Smooth muscle cell (in vitro differentiated cells): ENCODE measurements at regions not wholly inside any gene's neighbourhood (a gene's known extent, or its start where the extent isn't known, plus 50 kb on each side); places are given as distances from the start of the nearest gene placed in this dataset.

ENCODE experiments used
- DNase-seq: peaks from one replicate; lab custom pipeline; 2025; ENCODE audit not compliant: unreplicated experiment; lab: John Stamatoyannopoulos, UW
- H2AFZ ChIP-seq: fragments of 200-600 bp; sonication (generic); 2 replicates; pipeline ENCODE4 v1.6.0; 2016; ENCODE audit warnings: antibody characterized with exemption, low read depth, mild to moderate bottlenecking
- H3F3A ChIP-seq: fragments of 200-600 bp; sonication (generic); 2 replicates; pipeline ENCODE4 v1.6.0; 2017; ENCODE audit warnings: antibody characterized with exemption, low read depth
- H3K27ac ChIP-seq: fragments of 200-600 bp; sonication (generic); 2 replicates; pipeline ENCODE4 v1.5.1; 2016; ENCODE audit warnings: low read depth, mild to moderate bottlenecking
- H3K27me3 ChIP-seq: fragments of 200-600 bp; sonication (generic); 2 replicates; pipeline ENCODE4 v1.6.1; 2016; ENCODE audit warnings: low read depth, mild to moderate bottlenecking
- H3K36me3 ChIP-seq: fragments of 200-600 bp; sonication (generic); 2 replicates; pipeline ENCODE4 v1.5.1; 2016; ENCODE audit warnings: low read depth
- H3K4me1 ChIP-seq: fragments of 200-600 bp; sonication (generic); 2 replicates; pipeline ENCODE4 v1.5.1; 2016; ENCODE audit warnings: low read depth
- H3K4me2 ChIP-seq: fragments of 200-600 bp; sonication (generic); 2 replicates; pipeline ENCODE4 v1.6.0; 2016; ENCODE audit warnings: mild to moderate bottlenecking
- H3K4me3 ChIP-seq: fragments of 200-600 bp; sonication (generic); 2 replicates; pipeline ENCODE4 v1.5.1; 2016; ENCODE audit warnings: mild to moderate bottlenecking
- H3K79me2 ChIP-seq: fragments of 200-600 bp; sonication (generic); 2 replicates; pipeline ENCODE4 v1.6.0; 2016; ENCODE audit warnings: low read depth, mild to moderate bottlenecking
- H3K9ac ChIP-seq: fragments of 200-600 bp; sonication (generic); 2 replicates; pipeline ENCODE4 v1.6.0; 2016; ENCODE audit warnings: low read depth
- H3K9me3 ChIP-seq: fragments of 200-600 bp; sonication (generic); replicated peaks from 2 replicates; pipeline ENCODE4 v1.5.1; 2016; ENCODE audit warnings: low read depth
- H4K20me1 ChIP-seq: fragments of 200-600 bp; sonication (generic); 2 replicates; pipeline ENCODE4 v1.6.0; 2016; ENCODE audit warnings: low read depth
- WGBS: methylation state at CpG from one replicate; pipeline ENCODE4 v1.1.7; 2016; ENCODE audit warnings: low lambda C conversion rate; 5-methylcytosine and 5-hydroxymethylcytosine counted together
- TF ChIP-seq, protein P1 (sequence below): fragments of 200-600 bp; sonication (generic); IDR thresholded peaks from 2 replicates; pipeline ENCODE4 v1.5.1; 2017; ENCODE audit warnings: borderline replicate concordance, mild to moderate bottlenecking, antibody characterized with exemption; ENCODE audit not compliant: insufficient read depth, poor library complexity, severe bottlenecking

DNA sequence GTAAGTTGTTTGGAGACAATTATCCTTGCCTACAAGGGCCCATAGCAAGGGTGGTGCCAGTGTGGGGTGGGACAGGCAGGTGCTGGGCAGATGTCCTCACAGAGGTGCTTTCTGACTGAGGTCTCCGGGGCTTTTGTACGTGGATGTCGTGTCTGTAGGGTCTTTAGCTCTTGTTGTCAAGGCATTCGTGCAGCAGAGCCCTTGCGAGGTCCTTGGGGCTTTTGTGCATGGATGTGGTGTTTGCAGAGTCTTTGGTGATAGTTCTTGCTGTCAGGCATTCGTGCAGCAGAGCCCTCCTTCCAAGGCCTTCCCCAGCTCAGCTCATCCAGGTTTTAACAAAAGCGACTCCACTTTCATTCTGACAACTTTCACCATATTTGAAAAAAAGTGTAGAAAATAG lies 116.0 kb upstream of the TMEM18 start:
- WGBS = 94% methylated on average over 7 of the region's 7 CpGs

DNA sequence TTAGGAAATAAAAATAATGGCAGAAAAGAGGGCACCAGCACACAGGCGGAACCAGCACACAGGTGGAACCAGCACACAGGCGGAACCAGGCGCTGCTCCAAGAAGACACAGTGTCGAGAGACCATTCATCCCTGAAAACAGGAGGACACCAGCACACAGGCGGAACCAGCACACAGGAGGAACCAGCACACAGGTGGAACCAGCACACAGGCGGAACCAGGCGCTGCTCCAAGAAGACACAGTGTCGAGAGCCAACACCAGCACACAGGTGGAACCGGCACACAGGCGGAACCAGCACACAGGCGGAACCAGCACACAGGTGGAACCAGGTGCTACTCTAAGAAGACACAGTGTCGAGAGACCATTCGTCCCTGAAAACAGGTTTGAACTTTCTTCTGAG lies 115.5 kb upstream of the TMEM18 start:
- TF ChIP-seq, protein P1, sequence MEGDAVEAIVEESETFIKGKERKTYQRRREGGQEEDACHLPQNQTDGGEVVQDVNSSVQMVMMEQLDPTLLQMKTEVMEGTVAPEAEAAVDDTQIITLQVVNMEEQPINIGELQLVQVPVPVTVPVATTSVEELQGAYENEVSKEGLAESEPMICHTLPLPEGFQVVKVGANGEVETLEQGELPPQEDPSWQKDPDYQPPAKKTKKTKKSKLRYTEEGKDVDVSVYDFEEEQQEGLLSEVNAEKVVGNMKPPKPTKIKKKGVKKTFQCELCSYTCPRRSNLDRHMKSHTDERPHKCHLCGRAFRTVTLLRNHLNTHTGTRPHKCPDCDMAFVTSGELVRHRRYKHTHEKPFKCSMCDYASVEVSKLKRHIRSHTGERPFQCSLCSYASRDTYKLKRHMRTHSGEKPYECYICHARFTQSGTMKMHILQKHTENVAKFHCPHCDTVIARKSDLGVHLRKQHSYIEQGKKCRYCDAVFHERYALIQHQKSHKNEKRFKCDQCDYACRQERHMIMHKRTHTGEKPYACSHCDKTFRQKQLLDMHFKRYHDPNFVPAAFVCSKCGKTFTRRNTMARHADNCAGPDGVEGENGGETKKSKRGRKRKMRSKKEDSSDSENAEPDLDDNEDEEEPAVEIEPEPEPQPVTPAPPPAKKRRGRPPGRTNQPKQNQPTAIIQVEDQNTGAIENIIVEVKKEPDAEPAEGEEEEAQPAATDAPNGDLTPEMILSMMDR = no peak
- 96% methylated on average over 13 of the region's 13 CpGs for WGBS
- no peaks in the 10 kb centered on the region for H3K9me3 ChIP-seq

More for the DNA sequence above, 116.0 kb upstream of the TMEM18 start:
- Histone ChIP-seq H3K9me3 (no peaks in the 10 kb centered on the region), H3K79me2 (no peaks in the 10 kb centered on the region), H3K9ac (no peak overlapping the region), H4K20me1 (no peaks in the 10 kb centered on the region), H3K36me3 (no peaks in the 10 kb centered on the region), H3K4me1 (no peaks in the 10 kb centered on the region), H3K27ac (no peak overlapping the region), H3K4me3 (no peak overlapping the region), H2AFZ (no peak overlapping the region), H3F3A (no peaks in the 10 kb centered on the region), H3K27me3 (no peaks in the 10 kb centered on the region), H3K4me2 (no peak overlapping the region)
- DNase-seq = no peak
- TF ChIP-seq, protein P1 = no peak

DNA sequence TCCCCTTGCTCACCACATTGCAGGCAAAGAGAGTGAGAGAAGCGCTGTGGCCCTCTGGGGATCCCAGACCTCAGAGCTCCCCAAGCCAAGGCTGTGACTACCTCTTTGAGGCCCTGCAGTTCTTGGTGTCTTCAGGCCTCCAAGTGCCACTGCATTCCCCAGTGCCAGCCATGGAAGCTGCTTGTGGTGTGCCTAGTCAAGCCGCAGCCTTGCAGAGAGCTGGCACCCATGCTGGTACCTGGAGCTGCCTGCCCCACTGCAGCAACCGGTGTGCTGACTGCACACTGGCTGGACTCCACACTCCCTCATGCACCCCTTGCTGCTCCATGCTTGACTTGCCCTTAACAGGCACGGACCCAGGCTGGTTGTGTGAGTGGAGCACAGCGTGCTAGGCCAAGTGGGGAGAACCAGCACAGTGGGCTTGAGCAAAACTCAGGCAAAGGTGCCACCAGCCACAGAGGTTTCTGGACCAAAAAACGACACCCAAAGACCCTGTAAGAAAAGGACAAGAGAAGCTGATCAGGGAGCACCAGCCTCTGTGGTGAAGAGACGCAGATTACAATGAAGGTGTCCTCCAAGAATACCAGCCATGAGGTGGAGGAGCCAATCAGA lies 113.5 kb upstream of the TMEM18 start:
- Histone ChIP-seq H3K4me3 (no peak overlapping the region), H3K9ac (no peak overlapping the region), H3K9me3 (no peaks in the 10 kb centered on the region), H3F3A (no peaks in the 10 kb centered on the region), H3K27ac (no peak overlapping the region), H2AFZ (no peak overlapping the region), H3K4me2 (no peak overlapping the region), H3K79me2 (no peaks in the 10 kb centered on the region), H3K36me3 (no peaks in the 10 kb centered on the region), H3K27me3 (no peaks in the 10 kb centered on the region), H3K4me1 (no peaks in the 10 kb centered on the region), H4K20me1 (no peaks in the 10 kb centered on the region)
- TF ChIP-seq, protein P1 = no peak
- WGBS = 92% methylated on average over 7 of the region's 7 CpGs
- no peak for DNase-seq

More for the DNA sequence above, 115.5 kb upstream of the TMEM18 start:
- no peaks in the 10 kb centered on the region for H3K4me1 ChIP-seq
- no peaks in the 10 kb centered on the region for H3F3A ChIP-seq
- no peak overlapping the region for H3K9ac ChIP-seq
- no peak overlapping the region for H3K4me2 ChIP-seq
- no peaks in the 10 kb centered on the region for H4K20me1 ChIP-seq
- DNase-seq = no peak
- no peaks in the 10 kb centered on the region for H3K27me3 ChIP-seq
- no peaks in the 10 kb centered on the region for H3K79me2 ChIP-seq
- H2AFZ ChIP-seq = no peak overlapping the region
- no peak overlapping the region for H3K27ac ChIP-seq
- H3K4me3 ChIP-seq = no peak overlapping the region
- no peaks in the 10 kb centered on the region for H3K36me3 ChIP-seq

DNA sequence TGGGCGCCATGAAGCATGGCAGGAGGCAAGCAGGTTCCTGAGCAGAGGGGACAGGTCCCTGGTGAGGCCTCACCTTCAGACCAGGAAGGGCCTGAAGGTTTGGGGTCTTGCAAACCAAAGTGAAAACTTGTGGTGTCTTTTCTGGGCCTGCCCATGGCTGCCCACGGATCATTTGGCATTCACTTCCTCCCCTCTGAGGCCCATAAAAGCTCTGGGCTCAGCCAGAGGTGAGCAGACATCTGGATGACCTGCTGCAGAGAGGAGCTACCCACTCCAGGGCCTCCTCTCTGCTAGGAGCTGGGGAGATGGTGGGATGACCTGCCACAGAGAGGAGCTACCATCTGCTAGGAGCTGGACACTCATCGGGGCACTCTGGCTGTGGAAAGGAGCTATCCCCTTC lies 112.9 kb upstream of the TMEM18 start:
- TF ChIP-seq, protein P1 = no peak
- Histone ChIP-seq H3K27ac (no peak overlapping the region), H3K4me2 (no peak overlapping the region), H3K27me3 (no peaks in the 10 kb centered on the region), H3K4me3 (no peak overlapping the region), H3K9ac (no peak overlapping the region), H3K79me2 (no peaks in the 10 kb centered on the region), H4K20me1 (no peaks in the 10 kb centered on the region), H3K36me3 (no peaks in the 10 kb centered on the region), H3F3A (no peaks in the 10 kb centered on the region), H2AFZ (no peak overlapping the region), H3K9me3 (no peaks in the 10 kb centered on the region), H3K4me1 (no peaks in the 10 kb centered on the region)
- no peak for DNase-seq
- WGBS = 76% methylated on average over 3 of the region's 3 CpGs
